Endothelial cell of umbilical vein (primary cell): ENCODE measurements at regions not wholly inside any gene's neighbourhood (a gene's known extent, or its start where the extent isn't known, plus 50 kb on each side); places are given as distances from the start of the nearest gene placed in this dataset.

ENCODE experiments used
- CTCF ChIP-seq, 2 donors: IDR thresholded peaks; 1 replicate in 1 of 2; 2 replicates in 1 of 2; pipeline ENCODE4 v1.5.1; 2011; ENCODE audit warnings: low read length in 2 of 2, mild to moderate bottlenecking in 2 of 2, moderate library complexity in 2 of 2, control low read depth in 1 of 2, inconsistent platforms in 1 of 2, low read depth in 1 of 2; ENCODE audit not compliant: insufficient read depth in 1 of 2; ENCODE audit errors: extremely low read depth in 1 of 2
- EZH2 ChIP-seq: IDR thresholded peaks from 2 replicates; pipeline ENCODE4 v1.6.1; 2012; ENCODE audit warnings: borderline replicate concordance, low read depth, mild to moderate bottlenecking, moderate library complexity, low read length, inconsistent platforms; ENCODE audit not compliant: severe bottlenecking
- MYC ChIP-seq: IDR thresholded peaks from one replicate; pipeline ENCODE4 v1.6.1; 2011; ENCODE audit warnings: mild to moderate bottlenecking, low read depth, low read length
- POLR2A ChIP-seq: IDR thresholded peaks from 2 replicates; pipeline ENCODE4 v1.6.1; 2012; ENCODE audit warnings: low read depth, mild to moderate bottlenecking, control low read depth, low read length
- POLR2AphosphoS5 ChIP-seq: IDR thresholded peaks from 2 replicates; pipeline ENCODE4 v1.6.1; 2012; ENCODE audit warnings: low read depth, mild to moderate bottlenecking, control low read depth, low read length, moderate library complexity; ENCODE audit not compliant: insufficient read depth

- TF ChIP-seq EZH2: no peak
- no peak for TF ChIP-seq CTCF (IDR thresholded peaks at IDR 0.05; ENCODE audit: extremely low read depth in 1 of 2, insufficient read depth in 1 of 2, low read depth in 1 of 2, low read length in 2 of 2)
- TF ChIP-seq POLR2AphosphoS5: no peak
- no peak for TF ChIP-seq MYC
- TF ChIP-seq POLR2A: no peak
Measured at GRCh38 chr11:37142591-37142990, 544.6 kb upstream of the RAG2 start.
